GM11168 (cell line): ENCODE measurements at regions not wholly inside any gene's neighbourhood (a gene's known extent, or its start where the extent isn't known, plus 50 kb on each side); places are given as distances from the start of the nearest gene placed in this dataset.

ENCODE experiments used
- in situ Hi-C: fragments of 300-500 bp; cut with MboI; formaldehyde crosslinking; loops from one replicate; pipeline ENCODE4 v1.12.0; 2022; ENCODE audit warnings: low sequenced_read_pairs; ENCODE audit not compliant: unreplicated experiment

DNA sequence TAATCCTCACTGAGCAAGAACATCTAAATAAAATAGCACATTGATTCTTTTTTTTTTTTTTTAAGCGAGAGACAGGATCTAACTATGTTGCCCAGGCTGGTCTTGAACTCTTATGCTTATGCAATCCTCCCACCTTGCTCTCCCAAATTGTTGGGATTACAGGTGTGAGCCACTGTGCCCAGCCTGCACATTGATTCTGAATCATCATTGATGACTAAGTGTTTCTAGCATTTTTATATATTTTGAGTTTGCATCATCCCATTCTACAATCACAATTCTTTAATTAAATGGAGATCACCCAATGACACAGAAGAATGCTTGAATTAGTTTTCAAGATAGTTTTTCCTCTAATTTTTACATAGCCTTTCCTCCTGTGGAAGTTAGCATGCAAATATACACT, 354.1 kb downstream of the KLF5 start:
- in situ Hi-C loops: no loop called here

DNA sequence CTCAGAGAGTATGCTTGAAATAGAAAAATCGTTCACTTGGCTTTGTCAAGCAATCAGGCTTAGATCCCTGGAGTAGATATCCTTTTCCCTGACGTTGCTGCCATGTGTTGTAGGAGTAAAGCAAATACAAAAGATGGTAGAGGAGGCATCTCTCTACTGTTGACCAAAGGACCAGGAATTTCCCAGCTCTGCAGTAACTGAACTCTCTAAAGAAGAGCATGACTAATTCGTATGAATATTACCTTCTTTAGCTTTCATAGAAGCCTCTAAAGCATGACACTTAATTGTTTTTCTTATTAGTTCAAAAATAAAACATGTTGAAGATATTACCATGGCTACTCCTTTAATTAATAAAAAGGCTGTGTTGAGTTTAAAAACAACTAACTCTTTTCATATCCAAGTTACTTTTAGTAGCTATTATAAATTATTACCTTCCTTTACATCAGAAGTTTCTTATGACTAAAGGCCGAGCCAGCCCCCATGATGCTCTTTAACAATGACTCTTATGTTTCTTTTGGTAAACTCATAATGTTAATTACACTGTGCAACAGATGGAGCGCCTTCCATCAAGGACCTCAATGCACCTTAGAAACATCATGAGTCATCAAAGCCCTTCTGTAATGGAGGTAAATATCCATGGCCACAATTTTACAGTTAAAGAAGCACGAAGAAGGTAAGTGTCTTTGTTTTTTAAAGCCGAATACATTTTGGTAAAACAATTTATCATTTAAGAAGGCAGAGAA, 352.4 kb downstream of the KLF5 start:
- in situ Hi-C loops: no loop called here

DNA sequence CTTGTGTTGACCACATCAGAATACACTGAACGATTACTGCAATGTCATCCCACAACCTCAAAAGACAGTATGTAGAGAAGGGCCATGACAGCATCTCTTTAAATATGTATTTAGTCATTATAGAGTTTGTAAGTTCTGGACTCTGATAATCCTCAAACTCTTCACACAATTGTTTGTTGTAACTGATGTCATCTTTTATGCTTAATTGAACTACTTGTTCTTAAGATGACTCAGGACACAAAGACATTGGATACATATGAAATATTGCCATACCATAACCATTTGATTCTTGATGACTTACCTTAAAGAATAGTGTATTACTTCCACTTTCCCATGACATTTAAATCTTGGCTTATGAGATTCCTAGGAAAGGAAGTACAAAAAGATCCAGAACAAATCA, 347.6 kb downstream of the KLF5 start:
- in situ Hi-C loops: no loop called here

GRCh38 chr13:73404581-73404980, 345.8 kb downstream of the KLF5 start:
- in situ Hi-C loops: no loop called here

DNA sequence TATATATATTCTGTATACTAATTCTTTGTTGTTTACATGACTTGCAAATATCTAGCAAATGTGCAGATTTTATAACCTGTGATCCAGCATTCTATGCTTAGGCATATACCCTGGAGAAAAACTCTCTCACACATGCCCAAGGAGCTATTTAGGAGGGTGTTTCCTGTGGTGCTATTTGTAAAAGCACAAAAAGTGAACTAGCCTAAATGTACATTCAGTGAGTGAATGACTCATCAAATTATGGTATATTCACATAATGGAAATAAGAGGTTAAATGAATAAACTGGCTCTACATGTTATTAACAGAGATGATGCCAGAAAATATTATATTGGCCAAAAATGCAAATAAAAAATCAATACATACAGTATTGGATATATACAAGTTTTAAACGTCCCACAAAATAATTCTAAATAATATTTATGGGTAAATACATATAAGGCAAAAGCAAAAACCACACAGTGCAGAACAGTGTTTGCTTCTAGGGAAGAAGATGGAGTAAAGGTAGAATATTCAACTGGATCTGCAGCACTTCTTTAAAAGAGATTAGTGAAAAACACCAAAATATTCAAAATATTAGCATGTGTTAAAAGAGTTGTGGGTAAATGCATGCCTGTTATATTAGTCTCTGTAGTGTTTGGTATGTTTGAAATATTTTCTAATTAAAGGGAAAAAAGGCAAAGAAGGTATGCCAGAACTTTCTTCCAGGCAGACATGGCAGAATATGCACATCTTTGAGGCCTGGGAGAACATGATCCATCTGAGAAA, 344.7 kb downstream of the KLF5 start:
- in situ Hi-C loops: no loop called here

- in situ Hi-C loops: no loop called here
These were observed 343.0 kb downstream of the KLF5 start for GRCh38 chr13:73401769-73402168.

GRCh38 chr13:73399347-73400216, 340.8 kb downstream of the KLF5 start:
- in situ Hi-C loops: no loop called here

GRCh38 chr13:73397496-73398305, 338.9 kb downstream of the KLF5 start:
- in situ Hi-C loops: no loop called here

DNA sequence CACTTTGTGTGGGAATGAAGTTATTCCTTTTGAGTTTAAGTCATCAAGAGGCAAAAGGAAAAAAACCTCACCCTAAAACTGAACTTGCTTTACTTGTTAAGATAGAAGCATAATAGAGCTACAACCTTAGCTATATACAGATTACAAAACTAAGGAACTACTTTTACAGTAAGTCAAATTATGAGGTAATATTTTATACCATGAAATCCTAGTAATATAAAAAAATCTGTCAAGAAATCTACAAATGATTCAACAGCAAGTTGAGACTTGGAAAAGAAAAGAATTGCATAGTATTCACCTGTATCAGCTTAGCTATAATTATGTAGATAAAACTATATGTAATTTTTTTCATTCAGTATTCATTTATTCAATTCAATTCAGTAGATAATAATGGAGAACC, 335.3 kb downstream of the KLF5 start:
- in situ Hi-C loops: no loop called here

GRCh38 chr13:73390100-73390499, 331.3 kb downstream of the KLF5 start:
- in situ Hi-C loops: no loop called here

GRCh38 chr13:73388586-73388985, 329.8 kb downstream of the KLF5 start:
- in situ Hi-C loops: no loop called here

- in situ Hi-C loops: no loop called here
These were observed 328.5 kb downstream of the KLF5 start for GRCh38 chr13:73387318-73387717.

GRCh38 chr13:73385848-73386247, 327.0 kb downstream of the KLF5 start:
- in situ Hi-C loops: no loop called here

- in situ Hi-C loops: no loop called here
These were observed 314.1 kb downstream of the KLF5 start for GRCh38 chr13:73372666-73373627.

GRCh38 chr13:73370066-73370465, 311.3 kb downstream of the KLF5 start:
- in situ Hi-C loops: no loop called here

DNA sequence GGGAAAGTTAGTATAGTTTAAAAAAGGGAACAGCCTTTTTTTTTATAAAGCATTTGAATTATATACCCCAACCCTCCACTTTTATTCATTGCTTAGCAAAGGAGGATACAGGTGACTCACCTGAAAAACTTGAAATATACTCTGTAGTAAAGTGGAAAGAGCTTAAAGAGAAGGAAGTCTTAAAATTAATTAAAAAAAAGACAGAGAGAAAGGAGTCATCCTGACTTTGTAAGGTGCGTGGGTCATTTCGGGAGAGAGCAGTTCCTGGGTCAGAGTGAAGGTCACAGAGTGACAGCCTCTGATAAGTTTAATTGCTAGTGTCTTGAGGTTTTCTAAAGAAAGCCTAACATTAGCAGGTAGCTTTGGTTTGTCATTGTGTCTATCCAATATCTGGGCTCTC, 310.3 kb downstream of the KLF5 start:
- in situ Hi-C loops: no loop called here

- in situ Hi-C loops: no loop called here
These were observed 309.8 kb downstream of the KLF5 start for GRCh38 chr13:73368608-73369007.

DNA sequence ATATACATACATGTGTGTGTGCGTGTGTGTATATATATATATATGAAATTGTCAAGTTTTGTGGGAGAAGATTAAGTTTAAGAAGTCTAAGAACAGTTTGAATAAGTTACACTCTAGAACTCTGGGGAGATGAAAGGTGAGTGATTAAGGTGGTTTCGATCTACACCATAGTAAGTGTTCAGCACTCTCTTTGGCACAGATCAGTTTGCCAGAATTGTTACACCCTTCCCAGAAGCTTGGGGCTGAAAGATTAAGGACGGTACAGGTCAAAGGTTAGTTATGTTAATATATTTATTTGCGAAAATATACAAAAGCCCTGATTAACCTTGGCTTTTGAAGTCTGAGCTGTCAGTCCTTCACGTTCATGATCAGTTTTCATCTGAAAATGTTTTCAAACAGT, 309.1 kb downstream of the KLF5 start:
- in situ Hi-C loops: no loop called here

DNA sequence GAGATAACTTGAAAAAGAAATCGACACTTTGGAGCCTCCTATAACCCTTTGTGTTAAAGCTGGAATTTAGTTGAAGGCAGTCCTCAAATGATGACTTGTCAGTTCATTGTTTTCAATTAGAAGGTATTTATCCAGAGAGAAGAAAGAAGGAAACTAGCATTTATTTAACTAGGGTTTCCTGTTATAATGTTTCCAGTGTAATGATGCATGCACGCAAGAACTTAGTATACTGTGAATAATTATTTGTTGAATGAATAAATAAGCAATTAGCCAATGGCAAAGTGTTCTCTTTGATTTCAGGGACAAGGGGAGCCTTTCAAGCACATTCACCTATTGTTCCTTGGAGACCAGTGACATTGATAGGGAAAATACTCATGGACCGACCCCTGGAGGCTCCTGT, 307.4 kb downstream of the KLF5 start:
- in situ Hi-C loops: no loop called here
